Stomach (tissue), 8 donors: ENCODE measurements at regions not wholly inside any gene's neighbourhood (a gene's known extent, or its start where the extent isn't known, plus 50 kb on each side); places are given as distances from the start of the nearest gene placed in this dataset.

Experiments used
- DNase-seq, 2 donors: peaks; one replicate each; pipeline versions ENCODE4 v3.0.0 to v3.0.0-alpha.2; 2013 to 2019
- H3K27ac ChIP-seq, 5 donors: fragments of 200-600 bp in 4 of 5; sonication (generic) in 4 of 5; one replicate each; pipeline ENCODE4 v1.5.1; 2013 to 2019; ENCODE audit warnings: mild to moderate bottlenecking in 1 of 5, moderate library complexity in 1 of 5
- H3K27me3 ChIP-seq, 3 donors: fragments of 200-600 bp; sonication (generic); one replicate each; pipeline ENCODE4 v1.5.1; 2017 to 2019; ENCODE audit warnings: mixed run types in 1 of 3
- H3K36me3 ChIP-seq, 4 donors: fragments of 200-600 bp; sonication (generic); 1 replicate in 3 of 4; 2 replicates in 1 of 4; pipeline ENCODE4 v1.5.1; 2016 to 2019
- H3K4me1 ChIP-seq, 4 donors: fragments of 200-600 bp; sonication (generic); one replicate each; pipeline ENCODE4 v1.5.1; 2016 to 2019
- H3K4me3 ChIP-seq, 4 donors: fragments of 200-600 bp; sonication (generic) in 3 of 4; one replicate each; pipeline ENCODE4 v1.5.1; 2016 to 2019; ENCODE audit warnings: mild to moderate bottlenecking in 1 of 4
- H3K9me3 ChIP-seq, 4 donors: fragments of 200-600 bp; sonication (generic); one replicate each; pipeline ENCODE4 v1.5.1; 2016 to 2019
- EP300 ChIP-seq: sonication (generic); formaldehyde crosslinking; IDR thresholded peaks from one replicate; pipeline ENCODE4 v1.6.1; 2017; ENCODE audit warnings: antibody characterized with exemption
- POLR2A ChIP-seq, 4 donors: fragments of 450-650 bp; IDR thresholded peaks; one replicate each; pipeline ENCODE4 v1.6.1; 2016; ENCODE audit warnings: antibody characterized with exemption in 4 of 4, control low read depth in 2 of 4, mild to moderate bottlenecking in 1 of 4, moderate library complexity in 1 of 4
- POLR2AphosphoS5 ChIP-seq, 3 donors: sonication (generic); formaldehyde crosslinking; IDR thresholded peaks; one replicate each; pipeline ENCODE4 v1.6.1; 2016; ENCODE audit warnings: antibody characterized with exemption in 3 of 3
- WGBS, 5 donors: extraction: QIAGEN DNeasy Blood & Tissue Kit in 3 of 5; methylation state at CpG; one replicate each; pipeline versions ENCODE4 v1.1.5 to v1.1.7; 2013 to 2018; 5-methylcytosine and 5-hydroxymethylcytosine counted together
- intact Hi-C: fragments of 100-400 bp; cut with DNase I; formaldehyde crosslinking; loops from one replicate; pipeline ENCODE4 v1.15.1; 2023; ENCODE audit warnings: low total_unique reads
- TF ChIP-seq, protein P1 (sequence below), 7 experiments: fragments of 450-650 bp in 4 of 7; fragments of 200-600 bp in 3 of 7; sonication (generic) in 3 of 7; IDR thresholded peaks; one replicate each; pipeline ENCODE4 v1.5.1; 2016 to 2019; ENCODE audit warnings: antibody characterized with exemption in 7 of 7, control low read depth in 2 of 7, mild to moderate bottlenecking in 1 of 7
- donor health status: healthy with polysubstance abuse.
- donor health status: Bipolar disorder and iron deficiency.
- donor health status: healthy.

DNA sequence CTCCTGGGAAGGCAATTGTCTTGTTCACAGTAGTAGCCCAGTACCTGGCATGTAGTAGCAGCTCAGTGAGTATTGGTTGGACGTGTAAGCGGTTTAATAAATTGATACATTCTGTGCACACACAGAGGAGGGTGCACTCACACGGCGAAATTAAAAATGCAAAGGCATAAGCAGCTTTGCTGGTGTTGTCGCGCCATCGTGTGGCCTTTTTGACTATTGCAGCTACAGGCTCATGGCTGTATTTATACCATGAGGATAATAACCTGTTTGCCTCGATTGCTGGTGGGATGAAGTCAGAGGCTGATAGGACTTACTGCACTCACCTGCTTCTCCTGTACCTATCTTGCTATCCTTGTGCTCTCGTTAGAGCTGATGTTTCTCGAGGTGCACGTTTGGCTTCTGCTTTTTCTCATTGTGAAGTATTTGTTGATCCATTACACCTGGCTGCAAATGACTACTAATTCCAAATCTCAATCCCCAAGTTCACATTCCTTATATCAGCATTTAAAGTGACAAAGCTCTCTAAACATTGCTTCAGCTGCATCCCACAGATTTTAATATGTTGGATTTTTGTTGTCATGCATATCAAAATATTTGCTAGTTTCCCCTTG lies 61.5 kb downstream of the TBXT start:
- 1 to 3% (median 2%) methylated on average over 11 of the region's 11 CpGs for WGBS, 5 donors
- peak; percentile 81 to 89 for DNase-seq
- Histone ChIP-seq H3K27me3 (peaks cover 0 to 4% (median 0%) of the 10 kb centered on the region in 3 donors), H3K4me3 (no peak overlapping the region), H3K36me3 (no peaks in the 10 kb centered on the region), H3K9me3 (peaks cover 9 to 16% (median 13%) of the 10 kb centered on the region in 4 donors), H3K27ac (no peak overlapping the region), H3K4me1 (peaks cover 0 to 3% (median 0%) of the 10 kb centered on the region in 4 donors)
- TF ChIP-seq, protein P1, sequence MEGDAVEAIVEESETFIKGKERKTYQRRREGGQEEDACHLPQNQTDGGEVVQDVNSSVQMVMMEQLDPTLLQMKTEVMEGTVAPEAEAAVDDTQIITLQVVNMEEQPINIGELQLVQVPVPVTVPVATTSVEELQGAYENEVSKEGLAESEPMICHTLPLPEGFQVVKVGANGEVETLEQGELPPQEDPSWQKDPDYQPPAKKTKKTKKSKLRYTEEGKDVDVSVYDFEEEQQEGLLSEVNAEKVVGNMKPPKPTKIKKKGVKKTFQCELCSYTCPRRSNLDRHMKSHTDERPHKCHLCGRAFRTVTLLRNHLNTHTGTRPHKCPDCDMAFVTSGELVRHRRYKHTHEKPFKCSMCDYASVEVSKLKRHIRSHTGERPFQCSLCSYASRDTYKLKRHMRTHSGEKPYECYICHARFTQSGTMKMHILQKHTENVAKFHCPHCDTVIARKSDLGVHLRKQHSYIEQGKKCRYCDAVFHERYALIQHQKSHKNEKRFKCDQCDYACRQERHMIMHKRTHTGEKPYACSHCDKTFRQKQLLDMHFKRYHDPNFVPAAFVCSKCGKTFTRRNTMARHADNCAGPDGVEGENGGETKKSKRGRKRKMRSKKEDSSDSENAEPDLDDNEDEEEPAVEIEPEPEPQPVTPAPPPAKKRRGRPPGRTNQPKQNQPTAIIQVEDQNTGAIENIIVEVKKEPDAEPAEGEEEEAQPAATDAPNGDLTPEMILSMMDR (IDR thresholded peaks at IDR 0.05): peak in 5 of 7 experiments; percentile 67 to 92 (median 88)
- TF ChIP-seq POLR2A (IDR thresholded peaks at IDR 0.05) (no peak), EP300 (no peak), POLR2AphosphoS5 (IDR thresholded peaks at IDR 0.05) (peak in 1 of 3 donors; percentile 28)
- intact Hi-C loops: no loop called here

DNA sequence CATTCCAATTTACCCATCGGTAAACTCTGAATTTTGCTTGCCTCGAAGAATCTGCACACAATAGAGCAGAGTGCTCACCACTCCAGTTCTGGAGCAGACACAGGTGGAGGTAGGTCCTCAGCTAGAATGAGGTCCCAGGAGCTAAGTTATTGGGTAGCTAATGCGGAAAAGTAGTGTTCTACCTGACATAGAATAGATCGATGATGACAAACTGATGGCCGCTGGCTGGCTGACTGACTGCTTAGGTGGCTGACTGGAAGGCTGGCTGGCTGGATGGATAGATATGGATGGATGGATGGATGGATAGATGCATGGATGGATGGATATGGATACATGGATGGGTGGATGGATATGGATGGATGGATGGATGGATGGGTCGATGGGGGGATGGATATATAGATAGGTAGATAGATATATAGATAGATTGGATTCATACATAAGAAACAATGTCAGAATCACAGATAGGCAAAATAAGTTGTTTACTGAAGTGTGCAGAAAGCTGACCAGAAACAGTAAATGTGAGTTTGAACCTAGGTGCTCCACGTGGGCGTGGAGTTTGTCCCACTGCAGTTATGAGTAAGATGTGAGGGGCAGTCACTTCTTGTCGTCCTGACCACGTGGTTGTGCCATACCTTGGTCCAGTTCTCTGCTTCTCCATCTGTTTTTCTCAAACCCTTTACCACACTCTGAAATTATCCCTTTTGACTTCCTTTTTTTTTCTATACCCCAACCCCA lies 62.1 kb downstream of the TBXT start:
- H3K9me3 ChIP-seq: peaks cover 9 to 16% (median 13%) of the 10 kb centered on the region in 4 donors
- TF ChIP-seq EP300 (no peak), POLR2AphosphoS5 (IDR thresholded peaks at IDR 0.05) (no peak), POLR2A (IDR thresholded peaks at IDR 0.05) (no peak)
- TF ChIP-seq, protein P1 (IDR thresholded peaks at IDR 0.05): no peak
- 58 to 62% (median 61%) methylated on average over 10 of the region's 10 CpGs for WGBS, 5 donors
- no peaks in the 10 kb centered on the region for H3K36me3 ChIP-seq
- no peak overlapping the region for H3K27ac ChIP-seq
- no peak overlapping the region for H3K4me3 ChIP-seq
- no peak for DNase-seq
- H3K27me3 ChIP-seq: peaks cover 0 to 4% (median 0%) of the 10 kb centered on the region in 3 donors
- intact Hi-C loops: loop anchor here (2.0 kb wide), 1 partner anchor 213 kb away; no protein-coding TSS in a partner anchor
- peaks cover 0 to 3% (median 0%) of the 10 kb centered on the region in 4 donors for H3K4me1 ChIP-seq

DNA sequence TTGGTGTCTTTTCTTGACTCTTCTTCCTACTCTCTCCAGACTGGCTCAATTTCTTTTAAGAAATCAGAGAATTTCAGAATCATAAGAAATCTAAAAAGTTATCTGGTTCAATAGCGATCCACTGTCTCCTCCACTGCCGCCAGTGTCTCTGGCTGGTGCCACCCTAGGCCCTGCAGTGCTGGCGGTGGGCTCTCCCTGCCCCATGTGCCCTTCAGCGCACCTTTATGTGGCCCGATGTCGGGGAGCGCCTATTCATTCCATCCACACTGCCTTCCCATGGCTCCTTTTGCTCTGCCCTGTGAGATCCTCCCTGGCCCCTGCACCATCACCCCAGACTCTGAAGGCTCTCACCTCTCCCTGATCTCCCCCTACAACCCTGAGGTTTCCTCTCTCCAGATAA lies 62.8 kb downstream of the TBXT start:
- no peak overlapping the region for H3K4me3 ChIP-seq
- intact Hi-C loops: loop anchor here (2.0 kb wide), 1 partner anchor 212 kb away; no protein-coding TSS in a partner anchor
- peaks cover 9 to 16% (median 13%) of the 10 kb centered on the region in 4 donors for H3K9me3 ChIP-seq
- H3K4me1 ChIP-seq: peaks cover 0 to 3% (median 0%) of the 10 kb centered on the region in 4 donors
- H3K27me3 ChIP-seq: peaks cover 0 to 4% (median 0%) of the 10 kb centered on the region in 3 donors
- no peaks in the 10 kb centered on the region for H3K36me3 ChIP-seq
- H3K27ac ChIP-seq: no peak overlapping the region
- DNase-seq: no peak
- WGBS, 5 donors: 93 to 96% (median 96%) methylated on average over 7 of the region's 7 CpGs
- no peak for TF ChIP-seq EP300
- TF ChIP-seq POLR2A (IDR thresholded peaks at IDR 0.05): no peak

DNA sequence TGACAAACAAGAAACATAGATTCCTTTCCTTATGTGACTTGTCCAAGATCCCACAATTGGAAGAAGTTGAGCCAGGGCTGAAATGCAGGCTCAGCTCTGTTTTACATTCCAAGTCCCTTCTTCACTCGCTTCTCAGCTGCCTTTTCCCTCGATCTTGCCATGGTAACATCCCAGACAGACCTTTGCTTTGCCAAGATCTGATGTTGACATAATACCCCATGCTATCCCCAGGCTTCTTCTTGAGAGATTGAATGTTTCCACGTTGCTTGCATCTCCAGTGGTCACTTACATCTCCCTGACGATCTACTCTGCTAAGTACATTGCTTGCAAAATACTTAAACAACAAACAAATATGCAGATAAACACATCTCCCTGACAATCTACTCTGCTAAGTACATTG lies 63.5 kb downstream of the TBXT start:
- peak in 1 of 2 donors; percentile 8 for DNase-seq
- peaks cover 0 to 4% (median 0%) of the 10 kb centered on the region in 3 donors for H3K27me3 ChIP-seq
- intact Hi-C loops: loop anchor here (2.0 kb wide), 1 partner anchor 211 kb away; no protein-coding TSS in a partner anchor
- no peak overlapping the region for H3K27ac ChIP-seq
- TF ChIP-seq POLR2A (IDR thresholded peaks at IDR 0.05): no peak
- no peak for TF ChIP-seq POLR2AphosphoS5 (IDR thresholded peaks at IDR 0.05)
- TF ChIP-seq, protein P1 (IDR thresholded peaks at IDR 0.05): no peak
- no peak for TF ChIP-seq EP300
- no peaks in the 10 kb centered on the region for H3K36me3 ChIP-seq
- H3K4me1 ChIP-seq: peaks cover 0 to 3% (median 0%) of the 10 kb centered on the region in 4 donors
- WGBS, 5 donors: 21 to 40% (median 33%) methylated on average over 4 of the region's 4 CpGs
- peaks cover 9 to 16% (median 13%) of the 10 kb centered on the region in 4 donors for H3K9me3 ChIP-seq
- no peak overlapping the region for H3K4me3 ChIP-seq
